ENCODE measurements at regions not wholly inside any gene's neighbourhood (a gene's known extent, or its start where the extent isn't known, plus 50 kb on each side); places are given as distances from the start of the nearest gene placed in this dataset.

DNA sequence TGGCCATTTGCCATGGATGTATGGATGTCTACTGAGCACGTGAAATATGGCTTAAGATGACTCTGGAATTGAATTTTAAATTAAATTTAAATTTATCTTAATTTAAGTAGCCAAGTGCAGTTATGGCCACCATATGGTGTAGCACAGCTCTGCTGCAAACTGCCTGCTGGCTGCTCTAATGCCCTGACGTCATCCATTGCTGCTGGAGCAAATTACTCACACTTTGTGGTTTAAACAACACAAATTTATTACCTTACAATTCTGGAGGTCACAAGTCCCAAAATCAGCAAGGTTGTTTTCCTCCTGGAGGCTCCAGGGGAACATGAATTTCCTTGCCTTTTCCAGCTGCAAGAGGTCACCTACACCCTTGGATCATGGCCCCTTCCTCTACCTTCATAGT lies 679.3 kb upstream of the EEF2KMT start:
- TF ChIP-seq, protein P1, sequence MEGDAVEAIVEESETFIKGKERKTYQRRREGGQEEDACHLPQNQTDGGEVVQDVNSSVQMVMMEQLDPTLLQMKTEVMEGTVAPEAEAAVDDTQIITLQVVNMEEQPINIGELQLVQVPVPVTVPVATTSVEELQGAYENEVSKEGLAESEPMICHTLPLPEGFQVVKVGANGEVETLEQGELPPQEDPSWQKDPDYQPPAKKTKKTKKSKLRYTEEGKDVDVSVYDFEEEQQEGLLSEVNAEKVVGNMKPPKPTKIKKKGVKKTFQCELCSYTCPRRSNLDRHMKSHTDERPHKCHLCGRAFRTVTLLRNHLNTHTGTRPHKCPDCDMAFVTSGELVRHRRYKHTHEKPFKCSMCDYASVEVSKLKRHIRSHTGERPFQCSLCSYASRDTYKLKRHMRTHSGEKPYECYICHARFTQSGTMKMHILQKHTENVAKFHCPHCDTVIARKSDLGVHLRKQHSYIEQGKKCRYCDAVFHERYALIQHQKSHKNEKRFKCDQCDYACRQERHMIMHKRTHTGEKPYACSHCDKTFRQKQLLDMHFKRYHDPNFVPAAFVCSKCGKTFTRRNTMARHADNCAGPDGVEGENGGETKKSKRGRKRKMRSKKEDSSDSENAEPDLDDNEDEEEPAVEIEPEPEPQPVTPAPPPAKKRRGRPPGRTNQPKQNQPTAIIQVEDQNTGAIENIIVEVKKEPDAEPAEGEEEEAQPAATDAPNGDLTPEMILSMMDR (IDR thresholded peaks at IDR 0.05 in 4 of 5, conservative IDR thresholded peaks at IDR 0.05 in 1 of 5): no peak
- no peak for TF ChIP-seq POLR2A (IDR thresholded peaks at IDR 0.05)
